A549 (cell line): ENCODE measurements at regions not wholly inside any gene's neighbourhood (a gene's known extent, or its start where the extent isn't known, plus 50 kb on each side); places are given as distances from the start of the nearest gene placed in this dataset.

Experiments used
- ATAC-seq, 2 experiments: fragments of 200-7000 bp in 1 of 2; fragments of >200 bp in 1 of 2; cut with Nextera tagmentation in 1 of 2; cut with Tn5 transposase in 1 of 2; 3 replicates each; pipeline versions ENCODE4 v1.8.0 to v1.9.1; 2018 to 2020; ENCODE audit warnings: mild to moderate bottlenecking in 1 of 2, moderate library complexity in 1 of 2
- CTCF ChIA-PET: fragments of 300-600 bp; sonication (Branson Sonifier 250); formaldehyde crosslinking; extraction: SDS; loops from one replicate; lab custom pipeline; 2021; ENCODE audit warnings: antibody characterized with exemption, inconsistent platforms; lab: Yijun Ruan, JAX
- POLR2A ChIA-PET: fragments of 350-600 bp; formaldehyde crosslinking; extraction: SDS; loops from one replicate; lab custom pipeline; 2021; ENCODE audit warnings: antibody characterized with exemption, inconsistent platforms; lab: Yijun Ruan, JAX
- DNase-seq, 2 experiments: peaks; one replicate each; pipeline versions ENCODE4 v3.0.0 to v3.0.0-alpha.2; 2011 to 2016; ENCODE audit warnings: low read depth in 1 of 2, low spot score in 1 of 2
- FAIRE-seq: peaks from 2 replicates; lab custom pipeline; 2011; peaks lifted over from hg19 to GRCh38; lab: Jason Lieb, UNC
- H3K27ac ChIP-seq, 2 experiments: fragments of >200 bp; sonication (Bioruptor Twin); formaldehyde crosslinking; 3 replicates each; pipeline ENCODE4 v1.5.1; 2016 to 2017
- H3K4me1 ChIP-seq: fragments of >200 bp; sonication (Bioruptor Twin); formaldehyde crosslinking; 3 replicates; pipeline ENCODE4 v1.6.1; 2016
- H3K4me2 ChIP-seq: fragments of >200 bp; sonication (Bioruptor Twin); formaldehyde crosslinking; 3 replicates; pipeline ENCODE4 v1.6.1; 2016
- H3K4me3 ChIP-seq: fragments of >200 bp; sonication (Bioruptor Twin); formaldehyde crosslinking; 3 replicates; pipeline ENCODE4 v1.5.1; 2016
- H3K9me3 ChIP-seq: fragments of >200 bp; sonication (Bioruptor Twin); formaldehyde crosslinking; 3 replicates; pipeline ENCODE4 v1.6.1; 2016
- ATOH8 ChIP-seq: fragments of 250-450 bp; sonication (Bioruptor Pico); IDR thresholded peaks from 2 replicates; pipeline ENCODE4 v1.5.0; 2020; ENCODE audit warnings: low read depth, mild to moderate bottlenecking, moderate library complexity
- BCL3 ChIP-seq: fragments of >200 bp; sonication (Bioruptor Twin); formaldehyde crosslinking; IDR thresholded peaks from 3 replicates; pipeline ENCODE4 v1.6.1; 2016
- CBX8 ChIP-seq: fragments of 200-600 bp; sonication (generic); IDR thresholded peaks from 2 replicates; pipeline ENCODE4 v1.6.1; 2016
- CTCF ChIP-seq: fragments of >200 bp; sonication (Bioruptor Twin); formaldehyde crosslinking; IDR thresholded peaks from 3 replicates; pipeline ENCODE4 v1.5.1; 2016
- E2F6 ChIP-seq: IDR thresholded peaks from 2 replicates; pipeline ENCODE4 v1.6.1; 2012; ENCODE audit warnings: low read depth, borderline replicate concordance
- ESRRA ChIP-seq: fragments of 150-350 bp; IDR thresholded peaks from 2 replicates; pipeline ENCODE4 v1.6.1; 2014; ENCODE audit warnings: mild to moderate bottlenecking, low read length, borderline replicate concordance
- FOSB ChIP-seq: fragments of 250-450 bp; sonication (Bioruptor Pico); IDR thresholded peaks from 2 replicates; pipeline ENCODE4 v1.5.0; 2020; ENCODE audit warnings: mild to moderate bottlenecking, moderate library complexity
- HEYL ChIP-seq: fragments of 250-450 bp; sonication (Bioruptor Pico); IDR thresholded peaks from 2 replicates; pipeline ENCODE4 v1.8.0; 2021; ENCODE audit warnings: mild to moderate bottlenecking, moderate library complexity
- HOXA7 ChIP-seq: fragments of 250-450 bp; sonication (Bioruptor Pico); IDR thresholded peaks from 2 replicates; pipeline ENCODE4 v1.5.0; 2020; ENCODE audit warnings: mild to moderate bottlenecking, moderate library complexity
- HOXB5 ChIP-seq: fragments of 250-450 bp; sonication (Bioruptor Pico); IDR thresholded peaks from 2 replicates; pipeline ENCODE4 v1.5.0; 2020; ENCODE audit warnings: mild to moderate bottlenecking, moderate library complexity
- KDM1A ChIP-seq: fragments of 200-600 bp; sonication (generic); IDR thresholded peaks from 2 replicates; pipeline ENCODE4 v1.6.1; 2016; ENCODE audit warnings: low read depth, mild to moderate bottlenecking
- KDM5A ChIP-seq: fragments of 200-600 bp; sonication (generic); IDR thresholded peaks from 2 replicates; pipeline ENCODE4 v1.6.1; 2016; ENCODE audit warnings: antibody characterized with exemption, mild to moderate bottlenecking
- PBX3 ChIP-seq: IDR thresholded peaks from 2 replicates; pipeline ENCODE4 v1.6.1; 2012
- POLR2A ChIP-seq: IDR thresholded peaks from 2 replicates; pipeline ENCODE4 v1.6.1; 2012; ENCODE audit warnings: mild to moderate bottlenecking, low read length
- RARB ChIP-seq: fragments of 250-450 bp; sonication (Bioruptor Pico); IDR thresholded peaks from 2 replicates; pipeline ENCODE4 v1.8.0; 2021; ENCODE audit warnings: mild to moderate bottlenecking, moderate library complexity
- ZFP36 ChIP-seq: fragments of 450-650 bp; IDR thresholded peaks from 2 replicates; pipeline ENCODE4 v1.6.1; 2014; ENCODE audit warnings: borderline replicate concordance; ENCODE audit not compliant: partially characterized antibody
- WGBS: methylation state at CpG from one replicate; pipeline ENCODE4 v1.1.6; 2017; ENCODE audit errors: missing lambda C conversion rate; 5-methylcytosine and 5-hydroxymethylcytosine counted together

GRCh38 chr5:51657340-51658240, 274.3 kb downstream of the ISL1 start (continued):
- TF ChIP-seq PBX3: no peak
- TF ChIP-seq, all 56 proteins: peak for 0

- Histone ChIP-seq H3K9me3 (no peaks in the 10 kb centered on the region), H3K4me3 (no peak overlapping the region), H3K4me2 (no peak overlapping the region), H3K27ac (no peak overlapping the region), H3K4me1 (no peaks in the 10 kb centered on the region)
- TF ChIP-seq CTCF: no peak
- TF ChIP-seq KDM1A: no peak
- no peak for TF ChIP-seq E2F6
- no peak for TF ChIP-seq ATOH8 (CRISPR knock-in tag)
- TF ChIP-seq FOSB: no peak
- TF ChIP-seq HEYL: no peak
- no peak for TF ChIP-seq POLR2A
- no peak for TF ChIP-seq ZFP36
- TF ChIP-seq CBX8: no peak
- no peak for TF ChIP-seq HOXB5 (CRISPR knock-in tag)
- no peak for TF ChIP-seq BCL3
- 0% methylated on average over 2 of the region's 2 CpGs for WGBS
- ChIA-PET CTCF (interaction anchor here (1.3 kb wide), 1 partner anchor 11 kb away, joined by 3 read pairs; no protein-coding TSS in a partner anchor), POLR2A (no interaction called here)
- DNase-seq (no peak), ATAC-seq (no peak), FAIRE-seq (no peak)
Measured at GRCh38 chr5:51661646-51662265, 278.5 kb downstream of the ISL1 start.

GRCh38 chr5:51664491-51665250, 281.4 kb downstream of the ISL1 start:
- DNase-seq: no peak

More at GRCh38 chr5:51664491-51665250, 281.4 kb downstream of the ISL1 start:
- ChIA-PET CTCF (interaction anchor here (0.7 kb wide), 1 partner anchor 14 kb away, joined by 3 read pairs; no protein-coding TSS in a partner anchor), POLR2A (no interaction called here)
- Histone ChIP-seq H3K4me2 (no peak overlapping the region), H3K4me1 (no peaks in the 10 kb centered on the region), H3K9me3 (no peaks in the 10 kb centered on the region), H3K4me3 (no peak overlapping the region), H3K27ac (no peak overlapping the region)
- TF ChIP-seq HOXA7 (CRISPR knock-in tag) (no peak), ESRRA (no peak), RARB (CRISPR knock-in tag) (no peak), KDM5A (no peak)
- FAIRE-seq (no peak), ATAC-seq (no peak)
- WGBS: 4% methylated on average over 4 of the region's 4 CpGs
